MCF 10A (cell line): ENCODE measurements at regions not wholly inside any gene's neighbourhood (a gene's known extent, or its start where the extent isn't known, plus 50 kb on each side); places are given as distances from the start of the nearest gene placed in this dataset.

Experiments
- BruUV-seq: library from RNA; stranded (reverse); fragments of 400-500 nt; replicated peaks from 2 replicates; lab custom pipeline; 2021; lab: Mats Ljungman, UMichigan
- CTCF ChIA-PET: fragments of 300-600 bp; sonication (Branson Sonifier 250); formaldehyde crosslinking; extraction: SDS; loops from one replicate; lab custom pipeline; 2021; ENCODE audit warnings: antibody characterized with exemption, inconsistent platforms; lab: Yijun Ruan, JAX
- POLR2A ChIA-PET: fragments of 300-600, 350-650 bp; sonication (Branson Sonifier 250); formaldehyde crosslinking; extraction: SDS; loops from one replicate; lab custom pipeline; 2020; ENCODE audit warnings: antibody characterized with exemption, inconsistent platforms; lab: Yijun Ruan, JAX
- DNase-seq: peaks from one replicate; pipeline ENCODE4 v3.0.0-alpha.2; 2018; ENCODE audit not compliant: unreplicated experiment
- H3K27ac Mint-ChIP-seq: one replicate; pipeline ENCODE4 v1.8.0; 2022; ENCODE audit warnings: mild to moderate bottlenecking, low read depth, mixed read lengths; ENCODE audit not compliant: unreplicated experiment
- H3K27me3 Mint-ChIP-seq: one replicate; pipeline ENCODE4 v1.8.0; 2022; ENCODE audit warnings: mixed read lengths; ENCODE audit not compliant: insufficient read depth, unreplicated experiment
- H3K36me3 Mint-ChIP-seq: one replicate; pipeline ENCODE4 v1.8.0; 2022; ENCODE audit warnings: mild to moderate bottlenecking, moderate library complexity, mixed read lengths; ENCODE audit not compliant: insufficient read depth, unreplicated experiment
- H3K4me1 Mint-ChIP-seq: one replicate; pipeline ENCODE4 v1.8.0; 2022; ENCODE audit warnings: mixed read lengths; ENCODE audit not compliant: insufficient read depth, unreplicated experiment
- H3K4me3 Mint-ChIP-seq: one replicate; pipeline ENCODE4 v1.8.0; 2022; ENCODE audit warnings: mild to moderate bottlenecking, moderate library complexity, mixed read lengths; ENCODE audit not compliant: unreplicated experiment
- H3K9me3 Mint-ChIP-seq: one replicate; pipeline ENCODE4 v1.8.0; 2022; ENCODE audit warnings: mixed read lengths; ENCODE audit not compliant: unreplicated experiment
- intact Hi-C: fragments of 100-400 bp; cut with micrococcal nuclease; formaldehyde crosslinking; loops from 2 replicates; pipeline ENCODE4 v1.14.1; 2022
- TF ChIP-seq, protein P1 (sequence below): fragments of 200-600 bp; IDR thresholded peaks from one replicate; pipeline ENCODE4 v1.8.0; 2022; ENCODE audit warnings: antibody characterized with exemption, mild to moderate bottlenecking; ENCODE audit not compliant: unreplicated experiment

DNA sequence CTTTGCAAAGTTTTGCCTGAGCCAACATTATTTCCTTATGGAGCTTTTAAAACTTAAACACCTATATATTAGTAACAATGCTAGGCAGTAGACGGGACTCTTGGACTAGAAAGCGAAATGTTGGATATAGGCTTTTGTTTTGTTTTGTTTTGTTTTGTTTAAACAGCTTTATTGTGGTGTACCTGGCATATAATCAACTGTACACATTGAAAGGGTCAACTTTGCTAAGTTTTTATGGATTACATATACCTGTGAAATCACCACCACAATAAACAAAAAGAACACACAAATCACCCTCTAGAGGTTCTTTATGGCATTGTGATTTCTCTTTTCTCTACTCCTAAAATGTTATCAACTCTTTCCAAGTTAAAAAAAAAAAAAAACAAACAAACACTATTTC lies 184.9 kb upstream of the LNX1 start:
- H3K9me3 Mint-ChIP-seq = no peaks in the 10 kb centered on the region
- TF ChIP-seq, protein P1, sequence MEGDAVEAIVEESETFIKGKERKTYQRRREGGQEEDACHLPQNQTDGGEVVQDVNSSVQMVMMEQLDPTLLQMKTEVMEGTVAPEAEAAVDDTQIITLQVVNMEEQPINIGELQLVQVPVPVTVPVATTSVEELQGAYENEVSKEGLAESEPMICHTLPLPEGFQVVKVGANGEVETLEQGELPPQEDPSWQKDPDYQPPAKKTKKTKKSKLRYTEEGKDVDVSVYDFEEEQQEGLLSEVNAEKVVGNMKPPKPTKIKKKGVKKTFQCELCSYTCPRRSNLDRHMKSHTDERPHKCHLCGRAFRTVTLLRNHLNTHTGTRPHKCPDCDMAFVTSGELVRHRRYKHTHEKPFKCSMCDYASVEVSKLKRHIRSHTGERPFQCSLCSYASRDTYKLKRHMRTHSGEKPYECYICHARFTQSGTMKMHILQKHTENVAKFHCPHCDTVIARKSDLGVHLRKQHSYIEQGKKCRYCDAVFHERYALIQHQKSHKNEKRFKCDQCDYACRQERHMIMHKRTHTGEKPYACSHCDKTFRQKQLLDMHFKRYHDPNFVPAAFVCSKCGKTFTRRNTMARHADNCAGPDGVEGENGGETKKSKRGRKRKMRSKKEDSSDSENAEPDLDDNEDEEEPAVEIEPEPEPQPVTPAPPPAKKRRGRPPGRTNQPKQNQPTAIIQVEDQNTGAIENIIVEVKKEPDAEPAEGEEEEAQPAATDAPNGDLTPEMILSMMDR = no peak
- intact Hi-C loops = no loop called here
- ChIA-PET POLR2A (no interaction called here), CTCF (interaction anchor here (0.6 kb wide), 2 partner anchors 325 to 459 kb away, joined by 3 read pairs; no protein-coding TSS in a partner anchor)
- H3K27ac Mint-ChIP-seq = no peak overlapping the region
- peaks cover 10% of the 10 kb centered on the region for H3K4me1 Mint-ChIP-seq
- H3K27me3 Mint-ChIP-seq = no peaks in the 10 kb centered on the region
- DNase-seq = no peak
- no TSS peak for BruUV-seq
- no peak overlapping the region for H3K4me3 Mint-ChIP-seq
- no peaks in the 10 kb centered on the region for H3K36me3 Mint-ChIP-seq

DNA sequence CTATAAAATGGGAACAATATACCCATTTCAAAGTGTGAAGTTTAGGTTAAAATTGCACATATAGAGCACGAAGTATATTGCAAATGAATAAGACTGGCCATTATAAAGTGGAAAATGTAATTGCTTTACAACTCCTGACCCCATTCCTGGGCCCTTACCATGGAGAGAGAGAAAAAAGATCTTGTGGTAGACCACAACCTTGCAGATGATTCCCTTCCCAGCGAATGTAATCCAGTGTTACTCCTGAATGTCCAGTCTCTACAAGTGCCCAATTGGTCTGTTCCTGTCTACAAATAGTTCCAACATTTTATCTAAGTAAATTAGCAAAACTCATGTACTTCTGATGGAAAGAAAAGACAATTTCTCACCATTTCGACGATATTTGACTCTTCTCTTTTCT lies 184.1 kb upstream of the LNX1 start:
- Mint-ChIP-seq H3K4me3 (no peak overlapping the region), H3K27ac (no peak overlapping the region), H3K27me3 (no peaks in the 10 kb centered on the region), H3K36me3 (no peaks in the 10 kb centered on the region), H3K4me1 (peaks cover 10% of the 10 kb centered on the region), H3K9me3 (no peaks in the 10 kb centered on the region)
- BruUV-seq = no TSS peak
- TF ChIP-seq, protein P1 = no peak
- intact Hi-C loops = no loop called here
- ChIA-PET POLR2A (no interaction called here), CTCF (no interaction called here)
- DNase-seq = no peak

GRCh38 chr4:53771326-53771725 lies 180.0 kb upstream of the LNX1 start:
- BruUV-seq = no TSS peak
- no peaks in the 10 kb centered on the region for H3K27me3 Mint-ChIP-seq
- no peak for DNase-seq
- intact Hi-C loops = no loop called here
- ChIA-PET POLR2A (interaction anchor here (0.9 kb wide), 1 partner anchor 8 kb away, joined by 3 read pairs; no protein-coding TSS in a partner anchor), CTCF (interaction anchor here (0.7 to 1.3 kb wide), 2 partner anchors 161 to 431 kb away, joined by 3 read pairs; no protein-coding TSS in a partner anchor)
- H3K4me1 Mint-ChIP-seq = no peaks in the 10 kb centered on the region
- TF ChIP-seq, protein P1 = no peak
- no peak overlapping the region for H3K27ac Mint-ChIP-seq
- H3K4me3 Mint-ChIP-seq = no peak overlapping the region
- no peaks in the 10 kb centered on the region for H3K36me3 Mint-ChIP-seq
- H3K9me3 Mint-ChIP-seq = no peaks in the 10 kb centered on the region

- H3K4me1 Mint-ChIP-seq = no peaks in the 10 kb centered on the region
- TF ChIP-seq, protein P1 = no peak
- POLR2A ChIA-PET = no interaction called here
- intact Hi-C loops = no loop called here
- no peaks in the 10 kb centered on the region for H3K9me3 Mint-ChIP-seq
- no peak overlapping the region for H3K27ac Mint-ChIP-seq
- DNase-seq = no peak
- CTCF ChIA-PET = interaction anchor here (0.5 to 0.7 kb wide), 2 partner anchors 22 to 425 kb away, joined by 3 to 5 read pairs; no protein-coding TSS in a partner anchor
- BruUV-seq = no TSS peak
- H3K4me3 Mint-ChIP-seq = no peak overlapping the region
- H3K36me3 Mint-ChIP-seq = no peaks in the 10 kb centered on the region
- H3K27me3 Mint-ChIP-seq = no peaks in the 10 kb centered on the region
These were observed 176.2 kb upstream of the LNX1 start for GRCh38 chr4:53767482-53767881.
